ENCODE measurements at regions not wholly inside any gene's neighbourhood (a gene's known extent, or its start where the extent isn't known, plus 50 kb on each side); places are given as distances from the start of the nearest gene placed in this dataset.

DNA sequence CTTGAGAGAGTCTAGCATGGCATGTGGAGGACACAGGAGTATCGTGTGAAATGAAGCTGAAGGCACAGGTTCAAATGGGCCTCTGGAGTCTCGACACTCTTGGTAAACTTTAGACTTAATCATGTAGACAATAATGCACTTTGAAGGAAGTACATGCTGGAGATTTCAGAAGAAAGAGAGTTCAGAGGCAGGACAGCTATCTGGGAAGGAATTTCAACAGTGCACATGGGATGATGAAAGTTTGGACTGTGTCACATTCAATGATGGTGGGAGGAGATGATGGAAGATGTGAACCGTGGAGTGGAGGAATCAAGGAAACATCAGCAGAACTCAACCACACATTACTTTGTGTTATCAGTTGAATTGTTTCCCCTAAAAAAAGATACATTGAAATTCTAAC, 88.6 kb upstream of the PAPPA start:
- 79% methylated on average over 3 of the region's 3 CpGs for WGBS (ENCODE audit: missing lambda C conversion rate)
- H3K4me1 ChIP-seq = no peaks in the 10 kb centered on the region
- FAIRE-seq = no peak
- CTCF ChIA-PET = no interaction called here
- ATAC-seq = no peak
- no peak overlapping the region for H3K4me3 ChIP-seq
- POLR2A ChIA-PET = no interaction called here
- H3K9me3 ChIP-seq = peaks cover 3% of the 10 kb centered on the region; the same call in 1 of the 3 replicates
- no peak for DNase-seq (ENCODE audit: low read depth in 1 of 2, low spot score in 1 of 2)
- TF ChIP-seq SREBF2 (IDR thresholded peaks at IDR 0.05) (no peak), ESRRA (IDR thresholded peaks at IDR 0.05; ENCODE audit: borderline replicate concordance, low read length) (no peak), RFX5 (IDR thresholded peaks at IDR 0.05) (no peak), ZNF302 (CRISPR knock-in tag; IDR thresholded peaks at IDR 0.05) (no peak), ZC3H11A (IDR thresholded peaks at IDR 0.05) (no peak), TFCP2L1 (CRISPR knock-in tag; IDR thresholded peaks at IDR 0.05) (no peak), HEYL (CRISPR knock-in tag; IDR thresholded peaks at IDR 0.05) (no peak), JUN (IDR thresholded peaks at IDR 0.05) (no peak), TP53 (CRISPR knock-in tag; IDR thresholded peaks at IDR 0.05) (no peak), PHF8 (IDR thresholded peaks at IDR 0.05; ENCODE audit: borderline replicate concordance, low read depth) (no peak), FOXS1 (CRISPR knock-in tag; IDR thresholded peaks at IDR 0.05) (no peak), KDM5A (IDR thresholded peaks at IDR 0.05) (no peak), BHLHE40 (IDR thresholded peaks at IDR 0.05; ENCODE audit: low read depth, low read length) (no peak), HDAC2 (IDR thresholded peaks at IDR 0.05) (no peak), CHD2 (IDR thresholded peaks at IDR 0.05; ENCODE audit: low read length, partially characterized antibody) (no peak), MAFK (IDR thresholded peaks at IDR 0.05; ENCODE audit: partially characterized antibody) (no peak)
- TF ChIP-seq, protein P1, sequence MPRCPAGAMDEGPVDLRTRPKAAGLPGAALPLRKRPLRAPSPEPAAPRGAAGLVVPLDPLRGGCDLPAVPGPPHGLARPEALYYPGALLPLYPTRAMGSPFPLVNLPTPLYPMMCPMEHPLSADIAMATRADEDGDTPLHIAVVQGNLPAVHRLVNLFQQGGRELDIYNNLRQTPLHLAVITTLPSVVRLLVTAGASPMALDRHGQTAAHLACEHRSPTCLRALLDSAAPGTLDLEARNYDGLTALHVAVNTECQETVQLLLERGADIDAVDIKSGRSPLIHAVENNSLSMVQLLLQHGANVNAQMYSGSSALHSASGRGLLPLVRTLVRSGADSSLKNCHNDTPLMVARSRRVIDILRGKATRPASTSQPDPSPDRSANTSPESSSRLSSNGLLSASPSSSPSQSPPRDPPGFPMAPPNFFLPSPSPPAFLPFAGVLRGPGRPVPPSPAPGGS (IDR thresholded peaks at IDR 0.05) = no peak
- TF ChIP-seq, protein P2, sequence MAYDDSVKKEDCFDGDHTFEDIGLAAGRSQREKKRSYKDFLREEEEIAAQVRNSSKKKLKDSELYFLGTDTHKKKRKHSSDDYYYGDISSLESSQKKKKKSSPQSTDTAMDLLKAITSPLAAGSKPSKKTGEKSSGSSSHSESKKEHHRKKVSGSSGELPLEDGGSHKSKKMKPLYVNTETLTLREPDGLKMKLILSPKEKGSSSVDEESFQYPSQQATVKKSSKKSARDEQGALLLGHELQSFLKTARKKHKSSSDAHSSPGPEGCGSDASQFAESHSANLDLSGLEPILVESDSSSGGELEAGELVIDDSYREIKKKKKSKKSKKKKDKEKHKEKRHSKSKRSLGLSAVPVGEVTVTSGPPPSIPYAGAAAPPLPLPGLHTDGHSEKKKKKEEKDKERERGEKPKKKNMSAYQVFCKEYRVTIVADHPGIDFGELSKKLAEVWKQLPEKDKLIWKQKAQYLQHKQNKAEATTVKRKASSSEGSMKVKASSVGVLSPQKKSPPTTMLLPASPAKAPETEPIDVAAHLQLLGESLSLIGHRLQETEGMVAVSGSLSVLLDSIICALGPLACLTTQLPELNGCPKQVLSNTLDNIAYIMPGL (CRISPR knock-in tag; IDR thresholded peaks at IDR 0.05; ENCODE audit: borderline replicate concordance) = no peak
- TF ChIP-seq, protein P3, sequence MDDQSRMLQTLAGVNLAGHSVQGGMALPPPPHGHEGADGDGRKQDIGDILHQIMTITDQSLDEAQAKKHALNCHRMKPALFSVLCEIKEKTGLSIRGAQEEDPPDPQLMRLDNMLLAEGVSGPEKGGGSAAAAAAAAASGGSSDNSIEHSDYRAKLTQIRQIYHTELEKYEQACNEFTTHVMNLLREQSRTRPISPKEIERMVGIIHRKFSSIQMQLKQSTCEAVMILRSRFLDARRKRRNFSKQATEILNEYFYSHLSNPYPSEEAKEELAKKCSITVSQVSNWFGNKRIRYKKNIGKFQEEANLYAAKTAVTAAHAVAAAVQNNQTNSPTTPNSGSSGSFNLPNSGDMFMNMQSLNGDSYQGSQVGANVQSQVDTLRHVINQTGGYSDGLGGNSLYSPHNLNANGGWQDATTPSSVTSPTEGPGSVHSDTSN (IDR thresholded peaks at IDR 0.05) = no peak
- TF ChIP-seq, protein P4, sequence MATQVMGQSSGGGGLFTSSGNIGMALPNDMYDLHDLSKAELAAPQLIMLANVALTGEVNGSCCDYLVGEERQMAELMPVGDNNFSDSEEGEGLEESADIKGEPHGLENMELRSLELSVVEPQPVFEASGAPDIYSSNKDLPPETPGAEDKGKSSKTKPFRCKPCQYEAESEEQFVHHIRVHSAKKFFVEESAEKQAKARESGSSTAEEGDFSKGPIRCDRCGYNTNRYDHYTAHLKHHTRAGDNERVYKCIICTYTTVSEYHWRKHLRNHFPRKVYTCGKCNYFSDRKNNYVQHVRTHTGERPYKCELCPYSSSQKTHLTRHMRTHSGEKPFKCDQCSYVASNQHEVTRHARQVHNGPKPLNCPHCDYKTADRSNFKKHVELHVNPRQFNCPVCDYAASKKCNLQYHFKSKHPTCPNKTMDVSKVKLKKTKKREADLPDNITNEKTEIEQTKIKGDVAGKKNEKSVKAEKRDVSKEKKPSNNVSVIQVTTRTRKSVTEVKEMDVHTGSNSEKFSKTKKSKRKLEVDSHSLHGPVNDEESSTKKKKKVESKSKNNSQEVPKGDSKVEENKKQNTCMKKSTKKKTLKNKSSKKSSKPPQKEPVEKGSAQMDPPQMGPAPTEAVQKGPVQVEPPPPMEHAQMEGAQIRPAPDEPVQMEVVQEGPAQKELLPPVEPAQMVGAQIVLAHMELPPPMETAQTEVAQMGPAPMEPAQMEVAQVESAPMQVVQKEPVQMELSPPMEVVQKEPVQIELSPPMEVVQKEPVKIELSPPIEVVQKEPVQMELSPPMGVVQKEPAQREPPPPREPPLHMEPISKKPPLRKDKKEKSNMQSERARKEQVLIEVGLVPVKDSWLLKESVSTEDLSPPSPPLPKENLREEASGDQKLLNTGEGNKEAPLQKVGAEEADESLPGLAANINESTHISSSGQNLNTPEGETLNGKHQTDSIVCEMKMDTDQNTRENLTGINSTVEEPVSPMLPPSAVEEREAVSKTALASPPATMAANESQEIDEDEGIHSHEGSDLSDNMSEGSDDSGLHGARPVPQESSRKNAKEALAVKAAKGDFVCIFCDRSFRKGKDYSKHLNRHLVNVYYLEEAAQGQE (IDR thresholded peaks at IDR 0.05) = no peak
- no peak overlapping the region for H3K4me2 ChIP-seq
- no peak overlapping the region for H3K27ac ChIP-seq

DNA sequence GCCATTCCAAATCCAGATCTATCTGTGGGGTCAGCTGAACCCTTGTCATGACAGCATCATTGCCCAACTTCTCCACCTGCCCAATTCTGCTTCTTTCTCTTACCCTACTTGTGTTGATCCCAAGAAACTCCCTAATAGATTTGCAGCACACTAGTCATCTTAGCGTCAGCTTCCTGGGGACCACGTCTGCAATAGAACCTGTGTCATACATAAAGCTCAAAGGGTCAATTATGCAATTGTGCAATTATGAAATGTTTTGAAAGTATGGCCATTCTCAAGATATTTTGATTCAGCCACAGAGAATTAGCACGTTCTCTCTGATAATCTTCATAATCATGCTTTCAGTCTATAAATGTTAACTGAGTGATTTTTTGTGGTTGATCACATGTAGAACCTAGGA, 87.4 kb upstream of the PAPPA start:
- CTCF ChIA-PET = no interaction called here
- Histone ChIP-seq H3K27ac (no peak overlapping the region), H3K4me1 (no peaks in the 10 kb centered on the region), H3K9me3 (peaks cover 3% of the 10 kb centered on the region; the same call in 1 of the 3 replicates), H3K4me3 (no peak overlapping the region), H3K4me2 (no peak overlapping the region)
- DNase-seq (ENCODE audit: low read depth in 1 of 2, low spot score in 1 of 2) (no peak), ATAC-seq (no peak), FAIRE-seq (no peak)
- POLR2A ChIA-PET = no interaction called here
- TF ChIP-seq, protein P2 (CRISPR knock-in tag; IDR thresholded peaks at IDR 0.05; ENCODE audit: borderline replicate concordance) = no peak
- WGBS (ENCODE audit: missing lambda C conversion rate) = 87% methylated on average over 3 of the region's 3 CpGs
